Endothelial cell of umbilical vein (primary cell): ENCODE measurements at regions not wholly inside any gene's neighbourhood (a gene's known extent, or its start where the extent isn't known, plus 50 kb on each side); places are given as distances from the start of the nearest gene placed in this dataset.

Source experiments
- BruUV-seq: library from RNA; stranded (reverse); fragments of 400-500 nt; replicated peaks from 2 replicates; lab custom pipeline; 2021; lab: Mats Ljungman, UMichigan
- CTCF ChIA-PET: fragments of 300-600, 350-600 bp; sonication (Branson Sonifier 250); formaldehyde crosslinking; loops from one replicate; lab custom pipeline; 2021; ENCODE audit warnings: antibody characterized with exemption, inconsistent platforms; lab: Charles Lee
- POLR2A ChIA-PET: fragments of 300-600, 350-600 bp; sonication (Branson Sonifier 250); formaldehyde crosslinking; loops from one replicate; lab custom pipeline; 2021; ENCODE audit warnings: antibody characterized with exemption, inconsistent platforms; lab: Charles Lee
- DNase-seq: peaks from one replicate; pipeline ENCODE4 v3.0.0-alpha.2; 2011; ENCODE audit warnings: low read depth, low spot score
- FAIRE-seq: peaks from 2 replicates; lab custom pipeline; 2011; peaks lifted over from hg19 to GRCh38; lab: Jason Lieb, UNC
- H2AFZ ChIP-seq: 2 replicates; pipeline ENCODE4 v1.6.0; 2012; ENCODE audit warnings: low read depth, low read length, control low read depth, inconsistent platforms
- H3K27ac ChIP-seq: 2 replicates; pipeline ENCODE4 v1.5.1; 2011; ENCODE audit warnings: low read depth, mild to moderate bottlenecking, control low read depth, low read length, moderate library complexity; ENCODE audit not compliant: insufficient read depth
- H3K27me3 ChIP-seq, 2 experiments: 2 replicates each; pipeline versions ENCODE4 v1.6.0 to v1.6.1; 2011; ENCODE audit warnings: low read length in 2 of 2, mixed read lengths in 1 of 2; ENCODE audit not compliant: control insufficient read depth in 2 of 2, insufficient read depth in 2 of 2
- H3K36me3 ChIP-seq, 2 experiments: 2 replicates in 1 of 2; 3 replicates in 1 of 2; pipeline ENCODE4 v1.5.1; 2011; ENCODE audit warnings: low read length in 2 of 2, mild to moderate bottlenecking in 1 of 2, moderate library complexity in 1 of 2; ENCODE audit not compliant: control insufficient read depth in 2 of 2, insufficient read depth in 2 of 2; ENCODE audit errors: extremely low read depth in 1 of 2
- H3K4me1 ChIP-seq: 3 replicates; pipeline ENCODE4 v1.5.1; 2011; ENCODE audit warnings: mild to moderate bottlenecking, low read length; ENCODE audit not compliant: control insufficient read depth, insufficient read depth; ENCODE audit errors: extremely low read depth
- H3K4me2 ChIP-seq: 2 replicates; pipeline ENCODE4 v1.6.1; 2011; ENCODE audit warnings: low read length, control low read depth, mixed read lengths; ENCODE audit not compliant: insufficient read depth
- H3K4me3 ChIP-seq, 3 experiments: fragments of 200-600 bp in 1 of 3; sonication (generic), shearing (Covaris generic) in 1 of 3; replicated peaks in 1 of 3; 2 replicates each; pipeline ENCODE4 v1.5.1; 2011 to 2016; ENCODE audit warnings: control low read depth in 3 of 3, low read length in 3 of 3, mild to moderate bottlenecking in 2 of 3, inconsistent platforms in 1 of 3, low read depth in 1 of 3, moderate library complexity in 1 of 3; ENCODE audit not compliant: insufficient read depth in 1 of 3
- H3K79me2 ChIP-seq: 2 replicates; pipeline ENCODE4 v1.6.0; 2012; ENCODE audit warnings: low read length, inconsistent platforms; ENCODE audit not compliant: control insufficient read depth, insufficient read depth
- H3K9ac ChIP-seq: replicated peaks from 2 replicates; pipeline ENCODE3; 2011; ENCODE audit warnings: low read length, control low read depth; ENCODE audit not compliant: insufficient read depth; ENCODE audit errors: extremely low read depth
- H3K9me1 ChIP-seq: replicated peaks from 3 replicates; pipeline ENCODE4 v1.6.0; 2011; ENCODE audit warnings: mild to moderate bottlenecking, low read length; ENCODE audit not compliant: control insufficient read depth, insufficient read depth; ENCODE audit errors: extremely low read depth
- H3K9me3 ChIP-seq: replicated peaks from 2 replicates; pipeline ENCODE4 v1.5.1; 2012; ENCODE audit warnings: low read length, inconsistent platforms; ENCODE audit not compliant: control insufficient read depth, insufficient read depth
- H4K20me1 ChIP-seq: replicated peaks from 2 replicates; pipeline ENCODE3; 2011; ENCODE audit warnings: mild to moderate bottlenecking, low read length; ENCODE audit not compliant: control insufficient read depth, insufficient read depth; ENCODE audit errors: extremely low read depth
- CTCF ChIP-seq, 2 donors: IDR thresholded peaks; 1 replicate in 1 of 2; 2 replicates in 1 of 2; pipeline ENCODE4 v1.5.1; 2011; ENCODE audit warnings: low read length in 2 of 2, mild to moderate bottlenecking in 2 of 2, moderate library complexity in 2 of 2, control low read depth in 1 of 2, inconsistent platforms in 1 of 2, low read depth in 1 of 2; ENCODE audit not compliant: insufficient read depth in 1 of 2; ENCODE audit errors: extremely low read depth in 1 of 2
- EZH2 ChIP-seq: IDR thresholded peaks from 2 replicates; pipeline ENCODE4 v1.6.1; 2012; ENCODE audit warnings: borderline replicate concordance, low read depth, mild to moderate bottlenecking, moderate library complexity, low read length, inconsistent platforms; ENCODE audit not compliant: severe bottlenecking
- FOS ChIP-seq: IDR thresholded peaks from 2 replicates; pipeline ENCODE4 v1.6.1; 2011; ENCODE audit warnings: mild to moderate bottlenecking, low read length, moderate library complexity, borderline replicate concordance; ENCODE audit not compliant: insufficient read depth
- GATA2 ChIP-seq: IDR thresholded peaks from 2 replicates; pipeline ENCODE4 v1.7.0; 2011; ENCODE audit warnings: low read depth, mild to moderate bottlenecking, moderate library complexity, mixed read lengths, low read length; ENCODE audit not compliant: insufficient read length, insufficient read depth
- JUN ChIP-seq: IDR thresholded peaks from 2 replicates; pipeline ENCODE4 v1.6.1; 2011; ENCODE audit warnings: borderline replicate concordance, low read depth; ENCODE audit not compliant: insufficient read length, insufficient read depth
- MYC ChIP-seq: IDR thresholded peaks from one replicate; pipeline ENCODE4 v1.6.1; 2011; ENCODE audit warnings: mild to moderate bottlenecking, low read depth, low read length
- POLR2A ChIP-seq: IDR thresholded peaks from 2 replicates; pipeline ENCODE4 v1.6.1; 2012; ENCODE audit warnings: low read depth, mild to moderate bottlenecking, control low read depth, low read length
- POLR2AphosphoS5 ChIP-seq: IDR thresholded peaks from 2 replicates; pipeline ENCODE4 v1.6.1; 2012; ENCODE audit warnings: low read depth, mild to moderate bottlenecking, control low read depth, low read length, moderate library complexity; ENCODE audit not compliant: insufficient read depth
- dilution Hi-C: fragments of 300-500 bp; cut with MboI; formaldehyde crosslinking; loops from one replicate; pipeline ENCODE4 v1.15.0; 2019; ENCODE audit warnings: low sequenced_read_pairs; ENCODE audit not compliant: extremely low pct_ligation_motif_present
- intact Hi-C: fragments of 100-400 bp; cut with micrococcal nuclease; formaldehyde crosslinking; loops from one replicate; pipeline ENCODE4 v1.10.0; 2022
- TF ChIP-seq, protein P1 (sequence below): IDR thresholded peaks from 2 replicates; pipeline ENCODE4 v1.6.1; 2011; ENCODE audit not compliant: insufficient read depth, insufficient read length

GRCh38 chr1:25099343-25099951 lies 132.9 kb downstream of the SYF2 start:
- H3K4me1 ChIP-seq: peaks cover 6% of the 10 kb centered on the region
- DNase-seq: no peak
- no peak overlapping the region for H2AFZ ChIP-seq
- FAIRE-seq: no peak
- no peaks in the 10 kb centered on the region for H4K20me1 ChIP-seq
- H3K4me2 ChIP-seq: no peak overlapping the region
- no peaks in the 10 kb centered on the region for H3K79me2 ChIP-seq
- intact Hi-C loops (no loop called here), dilution Hi-C loops (no loop called here)
- no peak overlapping the region for H3K9ac ChIP-seq
- H3K9me1 ChIP-seq: no peaks in the 10 kb centered on the region
- H3K27me3 ChIP-seq: peaks cover 0 to 2% of the 10 kb centered on the region in 2 experiments
- ChIA-PET CTCF (interaction anchor here (0.6 to 2.4 kb wide), 8 partner anchors 9 to 252 kb away, joined by 3 to 8 read pairs (median 3); no protein-coding TSS in a partner anchor), POLR2A (interaction anchor here (0.9 kb wide), 1 partner anchor 25 kb away, joined by 4 read pairs; no protein-coding TSS in a partner anchor)
- H3K9me3 ChIP-seq: no peaks in the 10 kb centered on the region
- TF ChIP-seq EZH2: no peak
- TF ChIP-seq FOS: no peak
- TF ChIP-seq CTCF (IDR thresholded peaks at IDR 0.05; ENCODE audit: extremely low read depth in 1 of 2, insufficient read depth in 1 of 2, low read depth in 1 of 2, low read length in 2 of 2): no peak
- TF ChIP-seq POLR2AphosphoS5: no peak
- no peak for TF ChIP-seq MYC
- TF ChIP-seq GATA2: no peak
- TF ChIP-seq JUN: no peak
- TF ChIP-seq POLR2A: no peak
- TF ChIP-seq, protein P1, sequence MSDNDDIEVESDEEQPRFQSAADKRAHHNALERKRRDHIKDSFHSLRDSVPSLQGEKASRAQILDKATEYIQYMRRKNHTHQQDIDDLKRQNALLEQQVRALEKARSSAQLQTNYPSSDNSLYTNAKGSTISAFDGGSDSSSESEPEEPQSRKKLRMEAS: no peak
- BruUV-seq: no TSS peak
- H3K4me3 ChIP-seq: no peak overlapping the region
- no peak overlapping the region for H3K27ac ChIP-seq
- no peaks in the 10 kb centered on the region for H3K36me3 ChIP-seq
